ENCODE measurements at regions not wholly inside any gene's neighbourhood (a gene's known extent, or its start where the extent isn't known, plus 50 kb on each side); places are given as distances from the start of the nearest gene placed in this dataset.

DNA sequence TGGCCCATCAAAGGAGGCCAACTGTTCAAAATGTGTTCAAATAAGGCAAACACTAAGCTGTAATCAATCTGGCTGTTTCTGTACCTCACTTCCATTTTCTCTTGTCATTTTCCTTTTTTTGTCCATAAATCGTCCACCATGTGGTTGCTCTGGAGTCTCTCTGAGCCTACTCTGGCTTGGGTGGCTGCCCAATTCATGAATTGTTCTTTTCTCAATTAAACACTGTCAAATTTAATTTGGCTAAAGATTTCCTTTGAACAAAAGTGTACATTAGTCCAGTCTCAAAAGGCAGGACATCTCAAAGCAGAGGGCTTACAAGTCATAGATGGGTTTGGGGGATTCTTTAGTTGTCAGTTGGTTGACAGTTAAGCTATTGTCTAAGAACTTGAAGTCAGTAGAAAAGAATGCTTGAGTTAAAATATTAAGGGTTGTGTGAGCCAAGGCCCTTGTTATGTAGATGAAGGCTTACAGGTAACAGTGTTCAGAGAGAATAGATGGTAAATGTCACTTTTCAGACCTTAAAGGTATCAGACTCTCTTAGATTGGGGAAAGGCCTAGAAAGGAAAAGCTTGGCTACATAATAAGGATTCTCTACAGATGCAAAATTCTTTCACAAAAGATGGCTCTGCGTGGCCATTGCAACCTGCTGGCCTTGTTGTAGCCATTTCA lies 831.2 kb upstream of the CDH2 start:
- no peak for DNase-seq

DNA sequence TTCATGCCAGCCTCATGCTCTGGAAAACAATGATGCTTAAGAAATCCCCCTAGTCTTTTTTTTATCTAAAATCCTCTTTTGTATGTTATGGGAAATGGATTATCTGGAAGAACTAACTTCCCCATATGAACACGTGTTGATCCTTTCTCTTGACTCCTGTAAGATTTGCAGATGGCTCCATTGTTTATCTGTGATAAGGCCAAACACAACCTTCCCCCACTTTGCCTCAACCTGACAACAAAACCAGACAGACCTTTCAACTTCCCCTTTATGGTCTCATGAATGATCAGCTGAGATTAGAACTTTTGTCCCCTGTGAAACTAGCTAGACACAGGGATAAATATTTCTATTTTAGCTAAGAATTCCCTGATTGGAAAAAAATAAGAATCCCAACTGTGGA lies 828.0 kb upstream of the CDH2 start:
- no peak for DNase-seq

DNA sequence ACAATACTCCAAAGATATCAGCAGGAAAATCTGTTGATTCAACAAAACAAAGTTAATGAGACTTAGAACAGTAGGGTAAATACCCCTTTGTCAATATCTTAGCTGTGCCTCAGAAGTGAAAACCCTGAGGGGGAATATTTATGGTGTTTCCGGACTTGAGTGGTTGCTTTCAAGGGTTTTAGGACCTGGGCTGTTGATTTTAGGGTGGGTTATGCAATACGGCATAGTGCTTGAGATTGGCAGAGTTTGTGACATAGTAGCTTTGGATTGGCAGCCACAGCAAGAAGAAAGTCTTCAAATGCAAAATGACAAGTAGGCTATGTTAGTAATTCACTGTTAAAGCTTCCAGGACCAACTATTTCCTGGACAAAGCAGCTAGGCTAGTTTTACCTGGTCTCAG lies 826.3 kb upstream of the CDH2 start:
- DNase-seq: peak; percentile 70

DNA sequence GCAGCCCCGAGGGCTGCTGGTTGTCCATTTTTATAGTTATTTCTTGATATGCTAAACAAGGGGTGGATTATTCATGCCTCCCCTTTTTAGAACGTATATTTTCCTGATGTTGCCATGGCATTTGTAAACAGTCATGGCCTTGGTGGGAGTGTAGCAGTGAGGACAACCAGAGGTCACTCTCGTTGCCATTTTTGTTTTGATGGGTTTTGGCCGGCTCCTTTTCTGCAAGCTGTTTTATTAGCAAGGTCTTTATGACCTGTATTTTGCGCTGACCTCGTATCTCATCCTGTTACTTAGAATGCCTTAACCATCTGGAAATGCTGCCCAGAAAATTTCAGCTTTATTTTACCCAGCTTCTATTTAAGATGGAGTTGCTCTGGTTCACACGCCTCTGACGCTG lies 825.8 kb upstream of the CDH2 start:
- peak; percentile 70 for DNase-seq

DNA sequence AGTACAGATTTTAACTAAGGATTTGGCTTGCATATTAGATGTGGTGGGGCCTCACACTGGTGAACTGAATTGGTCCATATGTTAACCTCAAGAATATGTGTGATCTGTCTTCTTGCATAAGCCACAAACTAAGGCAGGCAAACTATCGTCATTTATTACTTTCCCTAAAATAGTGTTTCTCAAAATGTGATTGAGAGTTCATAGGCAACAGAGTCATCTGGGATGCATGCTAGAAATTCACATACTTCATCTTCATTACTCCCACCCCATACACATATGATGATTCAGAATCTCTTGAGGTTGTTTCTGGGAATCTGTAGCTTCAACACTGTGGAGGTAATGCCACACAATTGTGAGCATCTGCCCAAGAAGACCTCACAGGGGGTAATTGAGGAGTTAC lies 822.8 kb upstream of the CDH2 start:
- DNase-seq: no peak

DNA sequence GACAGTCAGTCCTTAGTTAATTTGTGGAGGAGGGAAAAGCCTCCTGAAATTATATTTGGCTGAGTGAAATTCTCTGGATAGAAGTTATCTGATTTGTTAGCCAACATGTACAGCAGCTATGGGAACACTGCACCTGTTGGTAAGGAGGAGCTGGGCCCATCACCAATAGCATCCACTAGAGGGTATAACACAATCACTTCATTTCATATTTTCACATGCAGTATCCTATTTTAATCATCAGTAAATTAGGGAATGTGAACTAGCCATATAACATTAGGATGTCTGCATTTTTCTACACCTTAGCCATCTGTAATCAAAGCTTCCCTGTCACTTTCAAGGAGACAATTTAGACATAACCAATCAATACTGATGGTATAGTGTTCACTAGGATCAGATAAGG lies 818.4 kb upstream of the CDH2 start:
- DNase-seq: no peak

DNA sequence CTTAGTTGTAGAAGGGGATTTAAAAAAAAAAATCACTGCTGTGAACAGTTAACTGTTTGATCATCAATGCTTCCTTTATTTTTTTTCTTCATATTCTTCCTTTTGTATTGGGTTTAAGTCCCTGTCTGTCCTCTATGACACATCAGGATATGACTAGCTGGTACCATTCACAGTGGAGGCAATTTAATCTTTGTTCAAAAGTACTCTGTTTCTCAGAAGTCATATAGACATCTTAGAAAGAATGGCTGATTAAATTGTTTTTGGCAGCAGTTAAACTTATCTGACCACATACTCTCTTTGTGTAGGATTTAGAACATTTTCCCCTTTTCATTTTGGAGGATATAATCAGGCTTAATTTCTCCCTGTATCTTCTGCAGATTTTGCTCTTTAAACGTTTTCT lies 807.8 kb upstream of the CDH2 start:
- DNase-seq: no peak

DNA sequence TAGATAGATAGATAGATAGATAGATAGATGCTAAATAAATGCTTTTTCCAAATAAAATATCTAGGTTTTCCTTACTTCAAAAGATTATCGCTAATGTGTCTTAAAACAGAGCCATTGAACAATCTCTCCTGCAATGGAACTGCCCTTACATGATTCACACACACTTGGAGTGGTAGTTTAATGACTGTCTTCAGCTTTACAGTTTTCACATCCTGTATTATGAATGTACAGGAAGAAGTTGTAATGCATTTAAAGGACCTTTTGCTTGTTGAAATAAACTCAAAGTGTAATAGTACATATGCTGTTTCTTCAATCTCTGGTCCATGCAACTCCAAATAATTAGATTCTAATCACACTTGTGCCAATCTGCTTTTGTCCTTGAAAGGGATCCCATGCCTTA lies 797.6 kb upstream of the CDH2 start:
- no peak for DNase-seq

DNA sequence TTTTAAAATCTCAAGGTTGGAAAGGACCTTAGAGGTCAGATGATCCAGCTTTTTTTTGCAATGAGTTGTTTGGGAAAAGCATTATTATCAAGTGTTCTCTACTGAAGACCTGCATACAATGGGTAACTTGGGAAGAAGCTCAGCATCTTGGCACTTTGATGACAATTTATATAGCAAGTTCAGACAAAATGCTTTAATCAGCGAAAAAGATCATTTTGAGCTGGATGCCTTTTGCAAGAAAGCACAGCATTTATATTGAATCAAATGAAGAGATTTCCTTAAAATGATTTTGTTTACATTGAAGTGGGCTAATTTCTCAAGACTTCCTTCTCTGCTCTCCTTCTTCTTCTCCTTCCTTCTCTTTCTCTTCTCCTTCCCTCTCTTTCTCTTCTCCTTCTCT lies 796.4 kb upstream of the CDH2 start:
- no peak for DNase-seq

DNA sequence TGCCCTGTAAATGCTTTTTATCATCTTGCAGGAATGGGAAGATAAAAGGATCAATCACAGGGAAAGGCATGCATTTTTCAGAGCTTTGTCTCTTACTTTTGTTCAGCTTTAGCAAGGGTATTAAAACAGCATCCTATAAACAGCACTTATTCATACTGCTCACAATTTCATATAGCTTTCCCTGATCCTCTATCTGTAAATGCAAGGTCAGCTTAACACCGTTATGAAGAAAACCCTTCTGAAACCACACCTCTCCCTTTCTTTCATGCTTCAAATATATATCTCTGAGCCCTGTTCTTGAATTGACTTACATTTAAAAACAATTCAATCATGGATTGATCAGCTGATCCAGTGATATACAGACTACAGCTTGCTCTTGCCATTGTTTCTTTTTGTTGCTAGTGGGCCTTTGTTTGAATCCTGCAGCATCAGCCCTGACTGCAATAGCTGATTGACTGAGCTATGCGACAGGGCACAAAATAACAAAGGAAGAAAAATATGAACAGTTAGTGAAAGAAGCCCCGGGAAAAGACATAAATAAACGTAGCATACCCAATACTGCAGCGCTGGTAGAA lies 795.5 kb upstream of the CDH2 start:
- no peak for DNase-seq

DNA sequence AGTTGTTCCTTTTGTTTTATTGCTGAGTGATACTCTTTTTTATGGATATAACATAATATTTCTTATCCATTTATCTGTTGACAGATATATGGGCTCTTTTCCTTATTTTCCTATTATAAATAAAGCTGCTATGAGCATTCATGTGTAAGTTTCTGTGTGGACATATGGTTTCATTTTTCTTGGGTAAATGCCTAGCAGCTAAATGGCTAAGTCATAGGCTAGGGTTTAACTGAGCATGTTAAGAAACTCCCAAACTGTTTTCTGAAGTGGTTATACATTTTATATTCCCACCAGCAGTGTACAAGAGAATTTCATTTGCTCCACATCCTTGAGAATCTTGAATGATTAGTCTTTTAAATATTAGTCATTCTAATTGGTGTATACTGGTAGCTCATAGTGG lies 786.6 kb upstream of the CDH2 start:
- no peak for DNase-seq

DNA sequence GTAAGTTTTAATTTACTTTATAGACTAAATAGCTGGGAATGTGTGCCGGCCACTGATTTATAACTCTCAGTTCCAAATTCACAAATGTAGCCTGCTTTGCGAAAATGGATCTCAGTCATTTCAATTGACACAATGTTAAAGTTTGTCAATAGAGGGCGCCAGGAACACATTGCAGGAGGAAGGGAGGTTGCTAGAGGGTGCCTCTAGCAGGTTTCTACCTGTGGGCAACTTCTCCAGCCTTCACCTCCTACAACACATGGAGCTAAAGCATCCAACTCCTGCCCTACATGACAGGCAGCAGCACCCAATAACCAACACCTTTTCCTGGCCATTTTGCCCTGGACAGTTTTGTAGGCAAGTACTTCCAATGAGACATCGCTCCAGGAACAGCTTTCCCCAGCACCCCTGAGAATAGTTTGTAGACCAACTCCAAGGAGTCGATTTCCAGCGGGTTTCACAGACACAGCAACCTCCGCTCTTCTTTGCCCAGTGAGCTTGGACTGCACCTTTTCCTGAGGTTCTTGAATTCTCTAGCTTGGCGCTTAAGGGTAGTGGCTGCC lies 784.8 kb upstream of the CDH2 start:
- no peak for DNase-seq

DNA sequence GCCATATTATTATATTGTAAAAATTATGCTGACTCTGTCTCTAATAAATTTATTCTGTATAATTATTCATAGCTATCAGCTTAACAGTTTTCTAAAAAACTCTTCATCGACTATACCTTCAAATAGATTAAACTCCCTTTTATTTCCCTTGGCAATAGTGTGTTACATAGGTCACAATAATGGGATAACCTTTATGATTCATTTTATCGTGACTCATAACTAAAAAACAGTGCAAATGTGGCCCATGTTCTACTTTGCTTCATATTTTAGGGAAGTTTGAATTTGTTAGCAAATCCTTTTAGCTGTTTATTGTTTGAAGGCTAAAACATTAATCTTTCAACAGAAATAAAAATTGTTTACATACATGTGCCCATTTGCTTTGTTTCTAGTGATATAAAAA lies 783.2 kb upstream of the CDH2 start:
- no peak for DNase-seq

DNA sequence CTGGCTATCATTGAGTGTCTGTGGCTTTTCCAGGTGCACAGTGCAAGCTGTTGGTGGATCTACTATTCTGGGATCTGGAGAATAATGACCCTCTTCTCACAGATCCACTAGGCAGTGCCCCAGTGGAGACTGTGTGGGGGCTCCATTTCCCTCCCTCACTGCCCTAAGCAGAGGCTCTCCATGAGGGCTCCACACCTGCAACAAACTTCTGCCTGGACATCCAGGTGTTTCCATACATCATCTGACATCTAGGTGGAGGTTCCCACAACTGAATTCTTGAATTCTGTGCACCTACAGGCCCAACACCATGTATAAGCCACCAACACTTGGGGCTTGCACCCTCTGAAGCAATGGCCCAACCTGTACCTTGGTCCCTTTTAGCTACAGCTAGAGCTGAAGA lies 775.4 kb upstream of the CDH2 start:
- no peak for DNase-seq

DNA sequence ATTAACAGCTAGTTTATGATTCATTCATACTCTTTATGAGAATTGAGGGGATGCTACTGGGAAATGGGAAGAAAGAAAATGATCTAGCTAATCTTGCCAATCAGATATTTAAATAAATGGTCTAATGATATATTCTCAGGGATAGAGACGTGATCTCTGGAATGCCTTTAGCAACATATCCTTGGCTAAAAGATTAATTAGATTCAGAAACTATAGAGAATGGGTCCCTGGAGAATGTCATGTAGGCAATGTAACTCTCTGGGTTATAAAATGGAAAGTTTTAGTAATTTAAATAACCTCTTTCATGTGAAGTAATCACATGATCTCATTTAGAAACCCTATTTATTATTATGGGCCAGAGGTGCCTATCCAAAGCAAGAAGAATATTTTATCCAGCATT lies 771.0 kb upstream of the CDH2 start:
- no peak for DNase-seq

DNA sequence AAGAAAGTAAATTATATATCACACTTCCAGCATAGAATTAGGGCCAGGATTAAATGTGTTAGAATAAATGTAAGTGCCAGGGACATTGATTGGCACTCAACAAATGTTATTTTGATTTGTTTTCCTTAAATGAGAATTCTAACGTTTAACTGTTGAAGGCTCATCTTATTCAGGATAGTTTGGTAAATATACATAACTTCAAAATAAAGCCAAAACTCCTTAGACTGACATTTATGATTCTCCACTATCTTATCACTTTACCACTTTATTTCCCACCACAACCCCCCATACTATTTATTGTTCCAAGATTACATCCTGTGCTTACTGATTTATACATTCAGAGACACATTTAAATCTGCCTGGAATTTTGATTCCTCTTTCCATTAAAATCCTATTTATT lies 769.5 kb upstream of the CDH2 start:
- DNase-seq: no peak

DNA sequence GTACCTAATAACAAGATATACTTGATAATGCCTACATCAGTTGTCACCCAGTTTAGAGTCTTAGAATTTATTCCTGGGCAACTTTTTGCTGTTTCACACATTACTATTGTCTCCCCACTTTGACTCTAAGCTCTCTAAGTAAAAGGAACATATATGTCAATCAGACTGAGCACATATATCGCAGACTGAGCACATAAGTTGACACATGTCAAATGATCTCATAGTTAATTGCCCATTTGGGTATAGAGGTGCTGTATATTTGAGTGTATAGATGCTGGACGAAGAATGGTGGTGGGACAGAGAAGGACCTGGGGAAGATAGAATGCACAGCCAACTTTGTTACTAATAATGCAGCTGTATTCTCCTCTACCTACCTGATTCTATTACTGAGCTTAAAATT lies 746.0 kb upstream of the CDH2 start:
- DNase-seq: no peak

DNA sequence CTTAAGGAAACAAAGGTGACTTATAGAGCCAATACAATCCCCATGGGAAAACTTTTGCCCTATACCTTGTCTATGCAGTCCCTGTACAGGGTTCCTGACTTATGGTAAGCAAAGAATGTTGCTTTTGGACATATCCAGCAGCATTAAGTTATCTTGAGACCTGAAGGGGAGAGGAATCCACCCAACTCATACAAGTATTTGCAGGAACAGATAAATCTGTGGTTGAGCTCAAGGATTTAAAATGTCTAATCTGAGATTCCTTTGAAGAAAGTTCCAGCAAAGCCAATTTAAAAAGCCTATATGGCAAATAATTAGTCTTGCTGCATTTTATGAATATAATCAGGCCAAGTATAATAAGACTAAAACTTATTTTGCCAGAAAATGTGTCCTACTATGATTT lies 739.5 kb upstream of the CDH2 start:
- DNase-seq: no peak

DNA sequence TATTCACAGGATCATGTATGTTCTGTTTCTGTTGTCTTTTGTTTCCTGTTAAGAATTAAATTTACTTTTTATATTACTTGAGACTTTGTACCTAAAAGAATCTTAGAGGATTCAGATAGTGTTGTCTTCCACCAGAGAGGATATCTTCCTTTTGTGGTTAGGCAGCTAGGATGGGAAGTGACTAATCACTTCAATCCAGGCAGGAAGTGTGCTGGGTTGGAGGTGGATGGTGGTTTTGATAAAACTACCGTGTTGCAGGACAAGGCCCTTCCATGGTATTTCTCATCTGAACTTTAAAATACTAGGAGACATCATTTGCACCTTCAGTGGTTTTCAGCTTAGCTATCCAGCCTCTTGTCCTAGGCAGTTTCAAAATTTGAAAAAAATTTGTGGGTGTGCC lies 728.6 kb upstream of the CDH2 start:
- no peak for DNase-seq

DNA sequence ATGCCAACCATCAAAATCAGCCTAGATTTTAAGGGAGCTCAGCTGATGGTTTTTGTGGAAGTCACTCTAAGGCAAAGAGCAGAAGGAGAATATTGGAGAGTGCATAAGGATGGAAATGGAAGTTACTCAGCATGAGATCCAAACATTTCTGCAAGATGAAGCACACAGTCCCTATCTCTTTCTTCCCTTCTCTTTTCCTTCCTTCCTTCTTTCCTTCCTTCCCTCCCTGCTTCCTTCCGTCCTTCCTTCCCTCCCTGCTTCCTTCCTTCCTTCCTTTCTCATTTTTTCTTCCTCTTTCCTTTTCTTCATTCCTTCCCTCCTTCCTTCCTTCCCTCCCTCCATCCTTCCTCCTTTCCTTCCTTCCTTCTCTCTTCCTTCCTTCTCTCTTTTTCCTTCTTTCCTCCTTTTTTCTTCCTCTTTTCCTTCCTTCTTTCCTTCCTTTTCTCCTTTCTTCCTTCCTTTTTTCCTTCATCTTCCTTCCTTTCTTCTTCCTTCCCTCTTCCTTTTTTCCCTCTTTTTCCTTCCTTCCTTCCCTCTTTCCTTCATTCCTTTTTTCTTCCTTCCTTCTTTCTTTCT lies 727.9 kb upstream of the CDH2 start:
- no peak for DNase-seq

DNA sequence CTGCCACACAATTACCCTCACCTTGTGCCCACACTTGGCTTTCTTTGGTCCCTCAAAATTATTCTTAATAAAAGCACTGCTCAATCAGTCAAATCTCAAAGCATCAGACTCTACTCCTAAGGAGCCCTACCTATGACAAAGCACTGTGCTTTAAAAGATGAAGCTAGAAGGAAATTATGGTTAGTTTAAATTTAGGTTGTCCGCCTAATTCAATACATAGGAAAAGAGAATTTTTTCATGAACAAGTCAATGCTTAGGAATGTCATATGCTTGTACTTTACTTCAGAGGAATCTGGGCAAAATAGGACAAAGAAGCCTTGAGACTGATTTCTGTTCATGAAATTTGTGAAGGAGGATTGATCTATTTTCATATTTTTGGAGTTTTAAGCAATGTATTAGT lies 726.4 kb upstream of the CDH2 start:
- DNase-seq: no peak

DNA sequence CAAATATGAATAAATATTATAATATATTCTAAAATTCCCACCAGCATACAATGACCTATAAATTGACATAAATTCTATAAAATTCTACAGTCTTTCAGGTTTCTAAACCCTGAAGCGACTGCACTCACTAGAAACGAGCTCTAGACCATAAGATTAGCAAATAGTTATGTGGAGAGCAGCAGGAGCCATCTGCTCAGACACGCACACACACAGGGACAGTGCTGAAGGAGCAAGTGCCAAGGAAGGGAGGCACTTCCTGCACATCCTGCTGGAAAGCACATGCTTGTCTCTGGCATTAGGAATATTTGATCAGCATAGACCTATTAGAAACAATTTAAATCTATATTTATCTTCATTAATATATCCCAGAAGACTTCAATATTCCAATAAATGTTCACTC lies 713.9 kb upstream of the CDH2 start:
- DNase-seq: no peak

DNA sequence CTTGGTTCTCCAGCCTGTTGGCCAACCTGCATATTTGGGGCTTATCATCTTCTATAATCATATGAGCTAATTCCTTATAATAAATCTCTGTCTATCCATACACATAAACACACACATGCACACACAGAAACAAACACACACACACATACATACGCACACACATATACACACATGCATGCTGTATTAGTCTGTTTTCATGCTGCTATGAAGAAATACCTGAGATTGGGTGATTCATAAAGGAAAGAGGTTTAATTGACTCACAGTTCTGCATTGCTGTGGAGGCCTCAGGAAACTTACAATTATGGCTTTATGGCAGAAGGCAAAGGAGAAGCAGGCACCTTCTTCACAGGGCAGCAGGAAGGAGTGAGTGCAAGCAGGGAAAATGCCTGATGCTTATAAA lies 707.4 kb upstream of the CDH2 start:
- no peak for DNase-seq

DNA sequence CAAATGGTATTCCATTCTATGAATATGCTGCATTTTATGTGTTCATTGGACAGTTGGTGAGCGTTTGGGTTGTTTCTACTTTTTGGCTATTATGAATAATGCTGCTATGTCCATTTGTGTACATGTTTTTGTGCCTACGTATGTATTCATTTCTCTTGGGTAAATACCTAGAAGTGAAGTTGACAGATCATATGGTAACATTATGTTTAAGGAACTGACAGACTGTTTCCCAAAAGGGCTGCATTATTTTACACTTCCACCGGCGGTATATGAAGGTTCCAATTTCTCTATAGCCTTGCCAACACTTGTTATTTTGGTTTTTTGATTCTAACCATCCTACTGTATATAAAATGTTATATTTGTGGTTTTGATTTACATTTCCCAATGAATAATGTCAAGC lies 703.9 kb upstream of the CDH2 start:
- DNase-seq: no peak

DNA sequence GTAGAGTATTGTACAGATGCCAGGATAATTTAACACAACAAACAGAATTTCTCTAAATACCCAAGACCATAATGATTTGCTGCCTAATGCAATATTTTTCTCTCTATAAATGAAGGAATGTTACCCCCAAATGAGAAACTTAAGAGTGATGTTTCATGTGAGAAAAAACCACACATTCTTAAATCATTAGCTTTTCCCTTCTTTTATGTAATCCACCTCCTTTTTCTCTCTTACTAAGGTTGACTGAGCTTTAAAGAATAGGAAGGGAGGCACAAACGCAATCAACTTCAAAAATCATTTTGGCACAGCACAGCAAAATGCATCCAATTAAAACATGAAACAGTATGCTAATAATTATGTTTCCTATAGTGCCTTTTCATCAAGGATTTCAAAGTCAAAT lies 698.1 kb upstream of the CDH2 start:
- no peak for DNase-seq

Data from NCI-H2227 treated with DMSO at 0.1 percent for 48 hours (cell line).